ENCODE measurements at regions not wholly inside any gene's neighbourhood (a gene's known extent, or its start where the extent isn't known, plus 50 kb on each side); places are given as distances from the start of the nearest gene placed in this dataset.

DNA sequence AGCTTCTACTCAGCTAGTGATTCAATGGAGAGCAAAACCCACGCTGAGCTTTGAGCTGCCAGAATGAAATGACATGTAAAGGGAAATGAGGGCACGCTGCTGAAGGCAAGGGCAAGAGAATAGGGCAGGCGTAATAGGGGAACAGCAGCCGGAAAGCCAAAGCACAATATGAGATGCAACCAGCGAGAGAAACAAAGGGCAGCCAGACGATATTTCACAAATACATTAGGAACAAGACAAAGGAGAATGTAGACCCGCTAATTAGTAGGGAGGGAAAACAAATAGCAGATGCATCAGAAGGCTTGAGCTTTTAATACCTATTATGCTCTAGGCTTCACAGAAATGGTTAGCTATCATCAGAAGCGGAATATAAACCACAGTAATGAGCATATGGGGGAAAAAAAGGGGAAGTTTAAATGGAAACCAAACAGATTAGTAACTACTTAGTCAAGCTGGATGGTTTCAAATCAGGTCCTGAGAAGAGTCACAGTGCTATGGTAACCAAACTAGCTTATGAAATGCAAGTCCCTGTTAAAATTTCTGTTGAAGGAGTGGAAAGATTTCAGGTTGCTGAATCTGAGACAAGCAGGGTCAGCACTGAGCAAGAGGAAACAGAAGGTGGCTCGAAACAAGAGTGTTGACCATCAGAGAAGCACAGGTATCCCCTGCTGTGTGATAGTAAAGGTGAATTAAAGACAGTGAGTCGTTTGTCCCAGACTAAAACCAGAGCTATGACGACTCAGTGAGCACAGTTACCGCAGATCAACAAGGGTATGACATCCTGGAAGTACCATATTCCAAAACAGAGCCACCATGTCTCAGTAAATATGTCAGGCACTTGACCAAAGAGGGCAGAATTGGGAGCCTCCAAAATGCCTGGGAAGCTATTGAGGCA lies 496.9 kb upstream of the CELF2 start:
- FAIRE-seq = no peak

DNA sequence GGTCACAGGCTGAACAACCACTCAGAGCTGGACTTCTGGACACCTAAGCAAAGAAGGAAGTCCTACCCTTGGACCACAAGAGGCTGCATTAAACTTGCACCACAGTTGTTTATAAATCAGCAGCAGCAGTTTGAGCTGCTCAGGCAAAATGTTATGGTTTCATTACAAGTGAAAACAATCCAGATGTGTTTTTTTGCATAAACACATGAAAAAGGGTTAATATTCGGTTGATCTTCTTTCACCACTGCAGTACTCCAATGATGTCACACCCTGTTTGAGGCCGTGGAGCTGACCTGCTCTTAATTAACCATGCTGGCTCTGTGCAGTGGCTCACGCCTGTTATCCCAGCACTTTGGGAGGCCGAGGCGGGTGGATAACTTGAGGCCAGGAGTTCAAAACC lies 490.8 kb upstream of the CELF2 start:
- no peak for FAIRE-seq

DNA sequence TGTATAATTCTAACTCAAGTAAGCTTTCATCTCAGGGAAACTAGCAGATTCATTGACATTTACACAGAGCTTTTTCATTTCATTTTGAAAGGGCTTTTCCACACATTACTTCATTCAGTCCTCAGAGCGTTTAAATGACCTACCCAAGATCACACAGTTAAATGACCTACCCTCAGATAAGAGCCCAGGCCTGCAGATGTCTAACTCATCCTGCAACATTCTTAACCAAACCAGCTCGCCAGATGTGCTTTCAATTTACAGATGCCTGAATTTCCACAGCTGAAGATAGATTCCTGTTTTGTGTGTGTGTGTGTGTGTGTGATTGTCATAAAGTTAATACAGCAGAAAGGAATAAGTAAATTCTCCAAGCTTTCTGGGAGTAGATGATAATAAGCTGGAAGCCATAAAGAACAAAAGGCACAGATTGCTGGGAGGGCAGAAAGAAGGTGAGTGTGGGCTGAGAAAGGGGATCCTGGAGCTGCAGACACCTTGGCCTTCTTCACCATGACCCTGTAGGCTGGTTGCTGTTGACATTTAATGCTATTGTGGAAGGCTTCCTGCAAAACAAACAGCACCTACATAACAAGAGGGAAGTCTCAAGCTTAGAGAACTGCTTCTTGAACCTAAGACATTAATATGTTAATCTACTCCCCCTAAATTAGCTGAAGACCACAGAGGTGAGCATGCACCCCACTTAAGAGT lies 489.7 kb upstream of the CELF2 start:
- FAIRE-seq = no peak

DNA sequence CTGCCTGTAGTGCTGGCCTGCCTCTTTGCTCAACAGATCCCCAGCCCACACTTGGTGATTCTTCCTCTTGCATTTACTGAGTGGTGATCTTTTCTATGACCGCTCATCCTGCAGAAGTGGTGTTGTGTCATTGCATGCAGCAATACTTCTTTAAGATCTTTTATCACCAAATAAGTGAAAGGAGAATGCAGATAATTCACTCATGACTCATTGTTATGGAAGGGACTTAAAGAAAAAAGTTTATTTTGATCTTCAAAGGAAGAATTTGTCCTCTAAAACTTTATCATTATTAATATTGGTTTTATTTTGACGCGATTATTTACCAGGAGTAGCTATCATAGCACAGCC lies 489.1 kb upstream of the CELF2 start:
- no peak for FAIRE-seq

DNA sequence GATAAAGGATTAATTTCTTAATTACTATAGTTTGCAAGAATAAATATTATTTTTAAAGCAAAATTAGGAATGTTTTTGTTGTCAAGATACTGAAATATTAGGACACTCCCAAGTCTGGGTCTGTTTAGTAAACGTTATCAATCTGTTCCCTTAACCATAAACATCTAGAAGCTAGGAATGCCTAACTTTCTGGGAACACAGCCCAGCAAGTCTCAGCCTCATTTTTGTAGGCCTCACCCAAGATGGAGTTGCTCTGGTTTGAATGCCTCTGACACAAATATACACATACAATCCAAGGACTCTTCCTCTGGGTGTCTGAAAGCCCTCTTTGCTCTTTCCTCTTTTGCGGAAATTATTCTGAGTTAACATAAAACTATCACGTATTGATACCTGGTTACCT lies 487.4 kb upstream of the CELF2 start:
- no peak for FAIRE-seq

DNA sequence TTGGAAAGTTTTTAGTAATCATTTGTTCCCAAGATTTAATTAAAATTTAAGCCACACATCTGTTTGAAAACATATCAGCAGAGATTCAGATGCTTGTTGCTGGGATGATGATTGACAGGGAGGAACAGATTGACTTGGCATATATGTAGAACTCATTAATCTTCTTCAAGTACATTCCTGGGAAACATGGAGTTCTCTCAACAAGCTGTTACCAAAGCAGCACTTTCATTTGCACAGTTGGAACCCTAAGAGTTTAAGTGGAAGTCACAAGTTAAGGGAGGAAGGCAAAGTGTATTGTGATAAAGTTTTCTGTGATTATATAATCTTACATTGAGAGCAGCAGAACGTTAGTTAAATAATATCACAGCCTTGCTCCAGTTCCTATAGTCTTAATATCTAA lies 485.4 kb upstream of the CELF2 start:
- FAIRE-seq = no peak

DNA sequence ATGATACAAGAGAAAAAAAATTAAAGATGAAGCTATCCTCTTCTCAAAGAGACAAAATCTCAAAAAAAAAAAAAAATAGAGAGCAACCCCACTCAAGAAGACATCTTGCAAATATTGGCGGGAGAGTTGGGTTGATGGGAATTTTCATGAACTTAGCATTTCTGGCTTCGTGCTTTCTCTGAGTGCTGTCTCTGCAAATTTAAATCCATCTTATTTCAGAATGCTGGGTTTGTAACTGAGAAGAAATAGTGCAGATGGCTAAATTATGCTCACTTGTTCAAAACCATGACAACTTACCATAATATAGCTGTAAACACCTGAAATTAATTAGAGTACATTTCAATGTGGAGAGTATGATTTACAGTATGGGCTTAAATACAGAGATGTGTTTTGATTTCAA lies 484.8 kb upstream of the CELF2 start:
- FAIRE-seq = no peak

DNA sequence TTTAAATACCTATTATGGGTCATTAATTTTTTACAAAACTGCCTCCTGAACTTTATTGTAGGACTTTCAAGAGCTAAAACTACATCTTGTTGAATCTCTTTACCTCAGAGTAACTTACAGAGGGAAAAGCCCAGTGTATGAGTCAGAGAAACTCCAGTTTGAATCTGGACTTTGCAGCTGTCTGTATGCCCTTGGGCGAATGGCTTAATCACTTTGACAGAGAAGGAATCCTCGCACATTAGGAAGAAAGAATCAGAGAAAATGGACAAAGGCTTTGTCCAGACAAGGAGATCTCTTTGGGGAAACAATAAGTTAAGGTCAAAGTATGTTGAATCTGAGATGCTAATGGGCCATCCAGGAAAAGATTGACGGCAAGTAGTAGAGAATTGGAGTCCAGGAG lies 484.2 kb upstream of the CELF2 start:
- no peak for FAIRE-seq

DNA sequence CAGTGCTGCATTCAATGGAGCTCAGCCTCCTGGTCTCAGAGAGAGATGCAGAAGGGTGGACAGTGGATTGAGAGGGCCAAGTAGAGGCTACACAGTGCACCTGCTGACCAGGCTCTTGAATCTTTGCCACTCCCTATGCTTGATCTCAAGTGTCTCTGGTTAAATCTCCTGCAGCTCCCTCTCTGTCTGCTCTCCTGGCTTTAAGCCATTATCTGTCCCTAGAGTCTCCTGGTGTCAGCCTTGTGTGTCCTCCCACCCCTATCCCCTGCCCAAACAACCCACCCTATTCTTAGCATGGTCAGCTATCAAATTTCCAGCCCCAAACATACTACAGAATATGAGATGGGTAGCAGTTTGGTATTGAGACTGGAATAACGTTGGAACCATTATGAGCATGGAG lies 479.3 kb upstream of the CELF2 start:
- FAIRE-seq = no peak

DNA sequence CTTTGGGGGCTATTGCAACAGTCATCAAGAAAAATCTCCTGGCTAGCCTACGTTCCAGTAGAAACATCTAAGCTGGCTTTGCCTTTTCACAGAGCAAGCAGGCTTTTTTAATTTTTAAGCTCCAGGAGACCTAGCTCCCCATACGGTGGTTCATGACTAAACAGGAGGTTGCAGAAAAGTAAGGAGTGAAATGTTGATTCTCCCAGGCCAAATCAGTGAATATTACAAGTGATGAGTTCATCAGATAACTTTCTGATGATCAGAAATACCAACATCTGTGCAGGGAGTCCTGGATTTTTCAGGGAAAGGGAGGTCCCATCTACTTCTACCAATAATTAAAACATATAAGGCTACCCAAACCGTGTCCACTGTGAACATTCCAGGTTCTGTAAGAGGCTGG lies 477.3 kb upstream of the CELF2 start:
- no peak for FAIRE-seq

DNA sequence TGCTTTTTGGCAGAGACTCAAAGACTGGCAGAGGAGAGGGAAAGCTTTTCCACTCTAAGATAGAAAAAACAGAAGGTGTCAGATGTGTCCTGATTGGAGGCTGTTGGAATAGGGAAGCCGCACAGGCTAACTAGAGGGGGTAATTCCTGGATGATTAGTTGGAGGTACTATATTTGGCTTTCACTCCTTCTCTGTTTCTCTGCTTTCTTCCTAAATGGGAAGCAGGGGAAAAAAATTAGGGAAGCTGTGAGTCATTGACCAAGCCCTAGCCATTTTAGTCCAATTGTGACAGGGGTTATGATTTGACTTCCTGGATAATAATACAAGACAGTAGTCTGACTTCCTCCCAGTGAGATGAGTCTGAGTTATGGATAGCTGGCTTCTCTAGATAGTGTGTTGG lies 475.2 kb upstream of the CELF2 start:
- no peak for FAIRE-seq

DNA sequence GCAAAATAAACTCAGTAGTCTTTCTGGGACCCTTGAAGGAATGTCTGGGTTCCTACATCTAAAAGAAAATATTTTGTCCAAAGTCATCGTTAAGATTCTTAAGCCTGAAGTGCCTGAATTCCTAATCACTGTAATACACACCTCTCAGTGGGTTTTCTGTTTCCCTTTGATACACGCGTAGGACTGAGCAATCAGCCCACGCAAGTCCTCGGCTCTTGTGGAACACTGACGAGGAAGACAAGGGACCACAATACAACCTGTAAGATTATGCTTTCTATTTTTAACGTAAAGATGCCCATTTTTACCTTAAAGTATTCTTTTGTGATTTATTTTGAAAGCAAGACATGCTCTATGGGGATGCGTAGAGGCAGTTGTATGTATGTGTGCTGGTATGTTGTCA lies 472.8 kb upstream of the CELF2 start:
- FAIRE-seq = no peak

DNA sequence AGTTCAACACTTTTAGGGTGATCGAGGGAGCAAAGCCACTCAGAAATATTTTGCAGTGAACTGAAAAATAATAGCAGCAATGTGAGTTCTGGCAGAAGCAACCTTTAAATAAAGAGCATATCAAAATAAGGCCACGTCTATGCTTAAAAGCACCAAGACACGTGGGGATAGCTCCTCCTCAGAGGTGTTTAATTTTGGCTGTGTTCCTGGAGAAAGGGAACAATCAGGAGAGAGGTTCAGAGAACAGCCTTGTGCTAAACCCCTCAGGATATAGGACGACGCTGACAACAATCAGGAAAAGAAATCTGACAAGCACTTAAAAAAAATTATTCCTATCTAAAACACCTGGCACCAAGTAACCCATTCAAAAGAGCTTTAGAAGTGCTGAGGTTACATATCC lies 471.9 kb upstream of the CELF2 start:
- no peak for FAIRE-seq

DNA sequence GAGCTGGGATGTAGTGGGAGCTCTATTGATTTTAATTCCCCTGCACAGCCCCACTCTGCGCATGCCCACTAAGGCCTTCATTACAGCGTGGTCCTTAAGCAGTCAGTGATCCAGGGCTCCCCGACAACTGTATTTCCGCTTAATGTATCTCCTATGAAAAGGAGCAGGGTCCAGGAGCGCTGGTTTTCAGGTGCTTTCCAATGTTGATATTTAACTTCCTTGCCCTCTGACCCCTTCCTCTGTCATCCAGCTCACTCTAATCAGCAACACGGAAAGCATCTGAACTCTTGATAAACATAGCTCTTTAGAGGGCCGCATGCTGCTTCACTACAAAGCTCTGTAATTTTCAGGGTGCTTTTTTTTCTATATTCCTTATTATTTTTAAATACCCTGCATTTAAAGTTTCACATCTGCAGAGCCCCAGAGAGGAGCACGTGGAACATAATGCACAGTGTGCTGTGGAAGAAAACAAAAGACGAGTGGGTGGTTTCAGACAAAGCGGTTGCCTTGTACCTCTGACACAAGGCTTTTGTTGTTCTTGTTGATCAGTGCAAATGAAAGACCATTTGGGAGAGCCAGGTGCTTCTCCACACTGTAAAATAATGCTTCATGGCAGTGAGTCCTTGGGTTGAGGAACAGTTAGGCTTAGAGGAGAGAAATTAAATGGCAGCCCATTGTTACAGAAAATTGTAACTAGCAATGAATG lies 465.9 kb upstream of the CELF2 start:
- no peak for FAIRE-seq

DNA sequence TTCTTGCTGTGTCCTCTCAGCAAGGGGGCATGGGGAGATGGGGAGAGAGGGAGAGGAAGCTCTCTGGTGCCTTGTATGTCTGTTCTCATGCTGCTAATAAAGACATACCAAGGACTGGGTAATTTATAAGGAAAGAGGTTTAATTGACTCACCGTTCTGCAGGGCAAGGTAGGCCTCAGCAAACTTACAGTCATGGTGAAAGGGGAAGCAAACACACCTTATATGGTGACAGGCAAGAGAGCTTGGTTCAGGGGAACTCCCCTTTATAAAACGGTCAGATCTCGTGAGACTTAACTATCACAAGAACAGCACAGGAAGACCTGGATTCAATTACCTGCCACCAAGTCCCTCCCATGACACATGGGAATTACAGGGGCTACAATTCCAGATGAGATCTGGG lies 464.7 kb upstream of the CELF2 start:
- FAIRE-seq = no peak

DNA sequence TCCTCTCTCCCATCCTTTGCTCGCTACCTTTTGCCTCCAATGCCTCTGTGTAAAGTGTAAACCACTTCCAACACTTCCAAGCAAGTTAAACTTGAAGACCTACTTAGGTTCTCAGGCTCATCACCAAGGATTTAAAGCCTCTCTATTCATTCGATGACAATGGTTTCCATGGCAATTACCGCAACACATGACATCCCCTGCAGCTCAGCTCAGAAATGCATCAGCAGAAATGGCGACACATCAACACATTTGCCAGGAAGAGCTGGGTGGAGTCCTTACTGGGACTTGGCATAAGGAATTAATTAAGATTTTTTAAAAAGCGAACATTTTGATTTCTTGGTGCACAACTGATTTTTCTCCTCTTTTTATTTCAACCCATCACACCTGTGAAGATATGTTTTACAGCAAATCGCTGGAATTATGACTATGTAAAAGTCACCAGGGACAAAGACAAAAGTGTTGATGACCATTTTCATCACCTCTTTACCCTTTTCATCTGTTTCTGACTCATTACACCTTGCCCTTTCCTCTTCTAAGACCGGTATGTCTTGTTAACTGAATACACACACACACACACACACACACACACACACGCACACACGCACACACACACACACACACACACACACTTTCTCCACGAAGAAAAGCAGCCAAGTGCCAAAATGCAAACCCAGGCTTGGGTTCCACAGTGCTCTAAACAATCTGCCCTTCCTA lies 453.4 kb upstream of the CELF2 start:
- no peak for FAIRE-seq

DNA sequence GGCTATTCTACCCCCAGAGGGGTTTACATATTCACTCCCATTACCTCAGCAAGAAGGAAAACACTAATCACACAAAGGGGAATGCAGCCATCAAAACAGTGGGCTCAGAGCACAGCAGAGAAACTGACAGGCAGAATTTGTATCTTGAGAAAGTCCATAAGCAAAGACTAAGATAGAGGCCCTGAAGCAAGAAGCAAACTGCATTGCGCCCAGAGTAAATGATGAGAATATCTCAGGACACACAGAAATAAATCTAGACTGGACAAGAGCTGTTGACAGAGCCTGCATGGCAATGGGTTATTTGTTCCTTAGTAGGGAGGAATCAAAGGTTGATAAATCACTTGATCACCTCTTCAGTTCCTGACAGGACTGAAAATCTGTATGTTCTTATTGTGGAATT lies 440.7 kb upstream of the CELF2 start:
- no peak for FAIRE-seq

DNA sequence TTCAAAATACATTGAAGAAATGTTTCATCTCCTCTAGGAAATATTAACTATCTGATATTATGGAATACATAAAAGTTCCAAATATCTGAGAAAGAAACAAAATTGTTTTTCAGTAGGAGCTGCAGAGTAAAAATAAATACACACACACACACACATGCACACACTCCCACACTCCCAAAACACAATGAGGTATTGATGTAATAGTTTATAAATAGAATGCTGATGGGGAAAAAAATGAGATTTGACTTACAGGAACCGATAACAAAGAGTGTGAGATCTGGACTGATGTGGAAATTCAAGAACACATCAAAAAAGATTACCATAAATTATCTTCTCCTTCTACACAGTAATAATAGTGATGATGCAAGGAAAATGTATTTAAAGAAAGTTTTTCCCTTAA lies 438.0 kb upstream of the CELF2 start:
- FAIRE-seq = no peak

DNA sequence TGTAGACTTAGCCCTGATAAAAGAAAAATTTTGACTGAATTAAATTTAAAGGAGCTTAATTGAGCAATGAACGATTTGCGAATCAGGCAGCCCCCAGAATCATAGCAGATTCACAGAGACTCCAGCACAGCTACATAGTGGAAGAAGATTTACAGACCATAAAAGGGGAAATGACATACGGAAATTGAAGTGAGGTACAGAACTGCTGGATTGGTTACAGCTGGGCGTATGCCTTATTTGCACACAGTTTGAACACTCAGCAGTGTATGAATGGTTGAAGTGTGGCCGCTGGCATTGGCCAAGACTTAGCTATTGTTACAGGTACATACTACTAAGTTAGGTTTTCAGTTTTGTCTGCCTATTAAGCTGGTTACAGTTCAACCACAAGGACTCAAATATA lies 433.5 kb upstream of the CELF2 start:
- no peak for FAIRE-seq

DNA sequence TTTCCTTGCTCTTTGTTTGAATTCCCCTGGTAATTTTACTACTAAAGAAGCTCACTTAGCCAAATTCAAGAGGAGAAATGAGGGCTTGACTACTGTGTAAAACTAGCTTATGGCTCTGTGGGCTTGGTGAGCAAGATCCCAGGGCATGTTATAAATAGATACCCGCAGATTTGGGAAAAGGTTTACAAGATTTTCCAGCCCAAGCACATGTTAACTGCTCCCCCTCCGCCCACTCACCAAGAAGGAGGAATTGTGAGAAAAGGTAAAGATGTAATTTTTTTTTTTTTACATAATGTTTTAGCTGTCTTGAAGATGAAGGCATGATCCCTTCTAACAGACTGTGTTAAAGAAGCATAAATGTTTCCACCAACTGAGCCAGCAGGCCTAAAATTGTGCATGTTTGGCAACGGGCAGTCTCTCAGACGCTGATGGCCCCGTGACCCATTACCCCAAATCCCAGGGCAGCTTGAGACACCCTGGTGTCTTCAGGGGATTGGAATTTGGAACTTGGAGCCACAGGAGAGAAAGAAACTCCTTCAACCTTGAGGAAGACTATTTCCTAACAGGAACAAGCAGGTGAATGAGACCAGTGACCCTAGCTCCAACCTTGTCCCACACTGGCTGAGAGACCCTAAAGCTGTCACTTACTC lies 429.8 kb upstream of the CELF2 start:
- no peak for FAIRE-seq

DNA sequence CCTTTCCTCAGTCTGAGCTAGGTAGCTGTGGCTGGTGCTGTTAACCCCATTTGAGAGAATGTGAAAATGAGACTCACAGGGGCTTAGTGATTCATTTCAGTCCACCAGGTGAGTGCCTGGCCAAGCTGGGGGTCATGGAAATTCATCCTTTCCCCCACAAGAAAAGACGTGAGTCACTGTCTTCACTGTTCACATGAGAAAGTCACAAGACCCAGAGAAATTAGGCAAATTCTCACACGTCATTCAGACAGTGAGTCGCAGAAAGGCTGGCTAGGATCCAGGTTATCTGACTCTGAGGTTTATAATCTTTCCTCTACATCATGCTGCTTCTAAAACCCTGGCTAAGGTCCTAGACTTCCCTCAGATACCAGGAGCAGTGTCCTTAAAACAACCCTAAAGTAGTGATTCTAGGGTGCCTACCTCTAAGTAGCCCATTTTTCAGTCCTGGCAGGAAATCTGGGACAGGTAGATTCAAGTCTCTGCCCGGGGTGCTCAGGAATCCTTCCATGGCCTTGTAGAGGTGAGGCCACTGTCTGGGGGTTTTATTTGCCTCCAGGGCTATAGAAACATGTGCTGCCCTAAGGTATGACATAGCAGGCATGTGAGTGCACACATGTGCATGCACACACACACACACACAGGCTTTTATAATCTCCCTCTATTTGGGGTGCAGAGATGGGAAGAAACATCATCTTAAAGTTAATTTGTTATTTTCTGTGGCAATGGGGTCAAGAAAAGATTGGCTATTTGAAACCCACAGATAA lies 427.9 kb upstream of the CELF2 start:
- no peak for FAIRE-seq

DNA sequence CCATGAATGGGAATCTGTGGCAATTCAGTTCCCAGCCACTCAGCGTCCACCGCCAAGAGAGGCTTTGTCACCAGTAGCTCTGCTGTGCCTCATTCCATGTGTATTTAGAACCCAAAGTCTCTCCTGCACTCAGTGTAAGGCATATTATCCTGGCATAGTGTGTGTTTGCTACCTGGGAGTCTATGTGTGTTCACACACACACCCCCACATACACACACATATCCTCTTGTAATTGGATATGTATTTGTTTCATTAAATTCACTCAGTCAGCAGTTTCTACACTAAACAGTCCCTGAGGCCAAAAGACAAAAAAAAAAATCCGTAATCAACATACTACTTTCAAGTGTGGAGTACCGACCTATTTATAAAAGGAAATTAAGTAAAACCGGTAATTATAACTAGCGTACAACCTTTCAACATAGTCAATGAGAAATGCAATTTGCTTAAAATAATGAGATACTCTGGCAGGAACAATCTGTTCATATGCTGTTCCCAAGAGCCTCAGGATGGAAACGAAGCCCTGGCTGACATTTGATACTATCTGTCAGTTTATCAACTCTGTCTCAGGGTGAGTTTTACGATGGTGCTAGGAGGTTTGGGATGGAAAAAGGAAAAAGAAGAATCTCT lies 425.8 kb upstream of the CELF2 start:
- FAIRE-seq = no peak
